OCI-LY7 (cell line): ENCODE measurements at regions not wholly inside any gene's neighbourhood (a gene's known extent, or its start where the extent isn't known, plus 50 kb on each side); places are given as distances from the start of the nearest gene placed in this dataset.

Source experiments
- BruUV-seq: library from RNA; stranded (reverse); fragments of 400-500 nt; replicated peaks from 2 replicates; lab custom pipeline; 2021; lab: Mats Ljungman, UMichigan
- CTCF ChIA-PET: fragments of 300-600 bp; sonication (Branson Sonifier 250); formaldehyde crosslinking; loops from one replicate; lab custom pipeline; 2022; ENCODE audit warnings: antibody characterized with exemption; ENCODE audit not compliant: unreplicated experiment; lab: Charles Lee
- POLR2A ChIA-PET: fragments of 300-600 bp; sonication (Branson Sonifier 250); formaldehyde crosslinking; loops from one replicate; lab custom pipeline; 2022; ENCODE audit warnings: antibody characterized with exemption; lab: Charles Lee
- DNase-seq: peaks from one replicate; pipeline ENCODE4 v3.0.0-alpha.2; 2015; ENCODE audit warnings: low spot score
- H2AFZ ChIP-seq: fragments of 200-600 bp; sonication (generic), shearing (Covaris generic); 2 replicates; pipeline ENCODE4 v1.6.1; 2014; ENCODE audit warnings: mild to moderate bottlenecking, antibody characterized with exemption, low read length, moderate library complexity
- H3K27ac ChIP-seq: fragments of 200-600 bp; sonication (generic); 2 replicates; pipeline ENCODE4 v1.5.1; 2014; ENCODE audit warnings: mixed run types, low read depth, mild to moderate bottlenecking, moderate library complexity, low read length, inconsistent platforms; ENCODE audit not compliant: poor library complexity, severe bottlenecking
- H3K36me3 ChIP-seq: fragments of 200-600 bp; sonication (generic); 2 replicates; pipeline ENCODE4 v1.6.1; 2014; ENCODE audit warnings: mild to moderate bottlenecking, antibody characterized with exemption, low read length, moderate library complexity, mixed read lengths; ENCODE audit not compliant: insufficient read depth
- H3K4me1 ChIP-seq: fragments of 200-600 bp; sonication (generic); 2 replicates; pipeline ENCODE4 v1.5.1; 2014; ENCODE audit warnings: mild to moderate bottlenecking, low read length; ENCODE audit not compliant: insufficient read depth, poor library complexity, severe bottlenecking
- H3K4me2 ChIP-seq: fragments of 200-600 bp; sonication (generic); 2 replicates; pipeline ENCODE4 v1.6.1; 2014; ENCODE audit warnings: mild to moderate bottlenecking, low read length
- H3K4me3 ChIP-seq: fragments of 200-600 bp; sonication (generic); 2 replicates; pipeline ENCODE4 v1.5.1; 2014; ENCODE audit warnings: mild to moderate bottlenecking, low read depth, low read length; ENCODE audit not compliant: poor library complexity, severe bottlenecking
- H3K79me2 ChIP-seq: fragments of 200-600 bp; sonication (generic); 2 replicates; pipeline ENCODE4 v1.6.1; 2016; ENCODE audit warnings: low read depth, mild to moderate bottlenecking, low read length, moderate library complexity, mixed read lengths; ENCODE audit not compliant: insufficient read depth
- H3K9me2 ChIP-seq: fragments of 200-600 bp; sonication (generic); 2 replicates; pipeline ENCODE4 v1.6.1; 2016; ENCODE audit warnings: mild to moderate bottlenecking, low read length, mixed read lengths; ENCODE audit not compliant: insufficient read depth
- H3K9me3 ChIP-seq: fragments of 200-600 bp; sonication (generic); 2 replicates; pipeline ENCODE4 v1.6.1; 2014; ENCODE audit warnings: mild to moderate bottlenecking, mixed run types, low read length, mixed read lengths
- H4K20me1 ChIP-seq: fragments of 200-600 bp; sonication (generic); 2 replicates; pipeline ENCODE4 v1.6.1; 2014; ENCODE audit warnings: mild to moderate bottlenecking, antibody characterized with exemption, low read length, moderate library complexity, mixed read lengths; ENCODE audit not compliant: insufficient read depth
- CTCF ChIP-seq: fragments of 200-600 bp; sonication (generic); conservative IDR thresholded peaks from 2 replicates; pipeline ENCODE4 v1.5.1; 2014; ENCODE audit warnings: mild to moderate bottlenecking, antibody characterized with exemption, low read length, moderate library complexity, mixed read lengths
- EZH2phosphoT487 ChIP-seq: fragments of 200-600 bp; sonication (generic); IDR thresholded peaks from 2 replicates; pipeline ENCODE4 v1.6.1; 2018; ENCODE audit warnings: low read depth, borderline replicate concordance, mild to moderate bottlenecking, mixed run types, antibody characterized with exemption, low read length, moderate library complexity, mixed read lengths
- intact Hi-C: fragments of 100-400 bp; cut with micrococcal nuclease; formaldehyde crosslinking; loops from one replicate; pipeline ENCODE4 v1.10.0; 2022; ENCODE audit not compliant: unreplicated experiment

- no peaks in the 10 kb centered on the region for H3K4me1 ChIP-seq
Observed at GRCh38 chr18:34097312-34097711, 127.4 kb downstream of the NOL4 start.

GRCh38 chr18:34094148-34094547 is 130.6 kb downstream of the NOL4 start:
- Histone ChIP-seq H4K20me1 (no peaks in the 10 kb centered on the region), H3K79me2 (no peaks in the 10 kb centered on the region), H2AFZ (no peak overlapping the region), H3K36me3 (no peaks in the 10 kb centered on the region), H3K4me3 (no peak overlapping the region), H3K27ac (no peak overlapping the region), H3K9me2 (no peaks in the 10 kb centered on the region), H3K4me1 (no peaks in the 10 kb centered on the region), H3K9me3 (no peaks in the 10 kb centered on the region), H3K4me2 (no peak overlapping the region)
- intact Hi-C loops = no loop called here
- POLR2A ChIA-PET = no interaction called here
- DNase-seq = no peak
- no TSS peak for BruUV-seq
- CTCF ChIA-PET = no interaction called here
- TF ChIP-seq CTCF (no peak), EZH2phosphoT487 (no peak)

More at GRCh38 chr18:34097312-34097711, 127.4 kb downstream of the NOL4 start:
- BruUV-seq = no TSS peak
- H4K20me1 ChIP-seq = no peaks in the 10 kb centered on the region
- H3K36me3 ChIP-seq = no peaks in the 10 kb centered on the region
- H3K27ac ChIP-seq = no peak overlapping the region
- ChIA-PET CTCF (no interaction called here), POLR2A (interaction anchor here (0.6 kb wide), 1 partner anchor 175 kb away, joined by 3 read pairs; no protein-coding TSS in a partner anchor)
- DNase-seq = no peak
- H3K9me2 ChIP-seq = no peaks in the 10 kb centered on the region
- no peak overlapping the region for H2AFZ ChIP-seq
- H3K9me3 ChIP-seq = no peaks in the 10 kb centered on the region
- intact Hi-C loops = no loop called here
- H3K4me2 ChIP-seq = no peak overlapping the region
- TF ChIP-seq EZH2phosphoT487 (no peak), CTCF (no peak)
- no peaks in the 10 kb centered on the region for H3K79me2 ChIP-seq
- H3K4me3 ChIP-seq = no peak overlapping the region

- Histone ChIP-seq H3K4me2 (no peak overlapping the region), H2AFZ (no peak overlapping the region), H3K9me3 (no peaks in the 10 kb centered on the region), H4K20me1 (no peaks in the 10 kb centered on the region), H3K9me2 (no peaks in the 10 kb centered on the region), H3K4me1 (no peaks in the 10 kb centered on the region), H3K4me3 (no peak overlapping the region), H3K79me2 (no peaks in the 10 kb centered on the region), H3K27ac (no peak overlapping the region), H3K36me3 (no peaks in the 10 kb centered on the region)
- POLR2A ChIA-PET = interaction anchor here (0.7 to 1.1 kb wide), 4 partner anchors 40 to 278 kb away, joined by 3 to 4 read pairs (median 4); no protein-coding TSS in a partner anchor
- intact Hi-C loops = no loop called here
- TF ChIP-seq EZH2phosphoT487 (no peak), CTCF (no peak)
- CTCF ChIA-PET = no interaction called here
- no peak for DNase-seq
- BruUV-seq = no TSS peak
Observed at GRCh38 chr18:34092796-34093195, 131.9 kb downstream of the NOL4 start.
